PC-9 (cell line): ENCODE measurements at regions not wholly inside any gene's neighbourhood (a gene's known extent, or its start where the extent isn't known, plus 50 kb on each side); places are given as distances from the start of the nearest gene placed in this dataset.

Source experiments
- EZH2 ChIP-seq: fragments of 200-600 bp; sonication (generic); IDR thresholded peaks from 2 replicates; pipeline ENCODE4 v1.8.0; 2017; ENCODE audit warnings: antibody characterized with exemption, low read depth
- TF ChIP-seq, protein P1 (sequence below): fragments of 200-600 bp; sonication (generic); conservative IDR thresholded peaks from 2 replicates; pipeline ENCODE4 v1.6.1; 2017; ENCODE audit warnings: mixed run types, antibody characterized with exemption, mild to moderate bottlenecking, moderate library complexity

DNA sequence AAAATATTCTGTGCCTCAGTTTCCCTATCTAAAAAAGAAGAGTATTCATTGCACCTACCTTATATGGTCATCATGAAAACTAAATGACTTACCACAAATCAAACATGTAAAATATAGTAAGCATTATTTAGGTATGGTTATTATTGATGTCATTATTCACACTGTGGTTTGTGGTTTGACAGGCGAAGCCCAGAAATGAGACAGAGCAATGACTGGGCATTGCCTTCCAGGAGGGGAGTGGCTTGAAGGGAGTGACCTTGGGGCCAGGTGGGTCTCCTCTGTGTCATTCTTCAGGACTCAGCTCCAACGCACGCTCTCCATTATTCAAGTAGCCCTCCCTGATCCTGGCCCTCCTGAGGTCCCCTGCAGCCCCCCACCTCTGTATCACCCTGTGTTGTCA is 133.7 kb downstream of the DMRTA2 start:
- no peak for TF ChIP-seq EZH2
- TF ChIP-seq, protein P1, sequence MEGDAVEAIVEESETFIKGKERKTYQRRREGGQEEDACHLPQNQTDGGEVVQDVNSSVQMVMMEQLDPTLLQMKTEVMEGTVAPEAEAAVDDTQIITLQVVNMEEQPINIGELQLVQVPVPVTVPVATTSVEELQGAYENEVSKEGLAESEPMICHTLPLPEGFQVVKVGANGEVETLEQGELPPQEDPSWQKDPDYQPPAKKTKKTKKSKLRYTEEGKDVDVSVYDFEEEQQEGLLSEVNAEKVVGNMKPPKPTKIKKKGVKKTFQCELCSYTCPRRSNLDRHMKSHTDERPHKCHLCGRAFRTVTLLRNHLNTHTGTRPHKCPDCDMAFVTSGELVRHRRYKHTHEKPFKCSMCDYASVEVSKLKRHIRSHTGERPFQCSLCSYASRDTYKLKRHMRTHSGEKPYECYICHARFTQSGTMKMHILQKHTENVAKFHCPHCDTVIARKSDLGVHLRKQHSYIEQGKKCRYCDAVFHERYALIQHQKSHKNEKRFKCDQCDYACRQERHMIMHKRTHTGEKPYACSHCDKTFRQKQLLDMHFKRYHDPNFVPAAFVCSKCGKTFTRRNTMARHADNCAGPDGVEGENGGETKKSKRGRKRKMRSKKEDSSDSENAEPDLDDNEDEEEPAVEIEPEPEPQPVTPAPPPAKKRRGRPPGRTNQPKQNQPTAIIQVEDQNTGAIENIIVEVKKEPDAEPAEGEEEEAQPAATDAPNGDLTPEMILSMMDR: no peak
